Neural crest cell (in vitro differentiated cells): ENCODE measurements at regions not wholly inside any gene's neighbourhood (a gene's known extent, or its start where the extent isn't known, plus 50 kb on each side); places are given as distances from the start of the nearest gene placed in this dataset.
A peak's percentile ranks its signal among the peaks of the same experiment; 100 is the strongest.
"Not testable (repeated sequence)": the region's sequence is repeated elsewhere in the genome, so short reads cannot be mapped to it uniquely, and the experiment has no call there.

Experiments
- DNase-seq: peaks from one replicate; pipeline ENCODE4 v3.0.0; 2021; ENCODE audit warnings: low read depth, mixed read lengths, low spot score
- H3K27ac Mint-ChIP-seq: one replicate; pipeline ENCODE4 v1.8.0; 2021; ENCODE audit warnings: mild to moderate bottlenecking, mixed read lengths; ENCODE audit not compliant: unreplicated experiment
- H3K27me3 Mint-ChIP-seq: 2 replicates; pipeline ENCODE4 v1.8.0; 2021; ENCODE audit warnings: low read depth, mild to moderate bottlenecking, mixed read lengths
- H3K36me3 Mint-ChIP-seq: 2 replicates; pipeline ENCODE4 v1.8.0; 2021; ENCODE audit warnings: low read depth, mild to moderate bottlenecking, mixed read lengths
- H3K4me1 Mint-ChIP-seq: 2 replicates; pipeline ENCODE4 v1.8.0; 2021; ENCODE audit warnings: mixed read lengths
- H3K4me3 Mint-ChIP-seq: one replicate; pipeline ENCODE4 v1.8.0; 2021; ENCODE audit warnings: mild to moderate bottlenecking, mixed read lengths
- H3K9me3 Mint-ChIP-seq: 2 replicates; pipeline ENCODE4 v1.8.0; 2021; ENCODE audit warnings: mixed read lengths
- CTCF ChIP-seq: fragments of 200-600 bp; sonication (generic); conservative IDR thresholded peaks from 2 replicates; pipeline ENCODE4 v1.5.0; 2021; ENCODE audit warnings: antibody characterized with exemption, mild to moderate bottlenecking

- no peaks in the 10 kb centered on the region for H3K27me3 Mint-ChIP-seq
- no peak overlapping the region for H3K4me3 Mint-ChIP-seq
- H3K36me3 Mint-ChIP-seq, result no peaks in the 10 kb centered on the region
- TF ChIP-seq CTCF, result no peak
- H3K4me1 Mint-ChIP-seq, result peaks cover 37% of the 10 kb centered on the region
- peak overlapping the region; percentile 37 for H3K27ac Mint-ChIP-seq
- DNase-seq, result no peak
- H3K9me3 Mint-ChIP-seq, result no peaks in the 10 kb centered on the region
Observed at GRCh38 chr16:14014284-14014625, 56.9 kb upstream of the MRTFB start.

GRCh38 chr16:14015033-14015432 lies 56.1 kb upstream of the MRTFB start:
- no peaks in the 10 kb centered on the region for H3K36me3 Mint-ChIP-seq
- no peak for DNase-seq
- H3K27ac Mint-ChIP-seq, result no peak overlapping the region
- no peak for TF ChIP-seq CTCF
- no peaks in the 10 kb centered on the region for H3K27me3 Mint-ChIP-seq
- H3K9me3 Mint-ChIP-seq, result no peaks in the 10 kb centered on the region
- no peak overlapping the region for H3K4me3 Mint-ChIP-seq
- peaks cover 29% of the 10 kb centered on the region for H3K4me1 Mint-ChIP-seq

- DNase-seq, result no peak
- Mint-ChIP-seq H3K4me1 (peaks cover 28% of the 10 kb centered on the region), H3K27ac (no peak overlapping the region), H3K9me3 (no peaks in the 10 kb centered on the region), H3K4me3 (no peak overlapping the region), H3K36me3 (no peaks in the 10 kb centered on the region), H3K27me3 (no peaks in the 10 kb centered on the region)
- TF ChIP-seq CTCF, result no peak
Observed at GRCh38 chr16:14015461-14015860, 55.7 kb upstream of the MRTFB start.

- H3K4me3 Mint-ChIP-seq, result no peak overlapping the region
- H3K27me3 Mint-ChIP-seq, result no peaks in the 10 kb centered on the region
- DNase-seq, result no peak
- peaks cover 28% of the 10 kb centered on the region for H3K4me1 Mint-ChIP-seq
- no peaks in the 10 kb centered on the region for H3K36me3 Mint-ChIP-seq
- no peak for TF ChIP-seq CTCF
- H3K9me3 Mint-ChIP-seq, result no peaks in the 10 kb centered on the region
- H3K27ac Mint-ChIP-seq, result no peak overlapping the region
Observed at GRCh38 chr16:14015948-14016347, 55.2 kb upstream of the MRTFB start.

GRCh38 chr16:14016362-14016761 lies 54.8 kb upstream of the MRTFB start:
- not testable (repeated sequence) for H3K36me3 Mint-ChIP-seq, H3K9me3 Mint-ChIP-seq, H3K4me3 Mint-ChIP-seq, H3K27ac Mint-ChIP-seq, H3K27me3 Mint-ChIP-seq, DNase-seq
- H3K4me1 Mint-ChIP-seq, result peaks cover 28% of the 10 kb centered on the region

GRCh38 chr16:14017886-14018285 lies 53.2 kb upstream of the MRTFB start:
- H3K4me3 Mint-ChIP-seq, result no peak overlapping the region
- H3K36me3 Mint-ChIP-seq, result no peaks in the 10 kb centered on the region
- H3K27me3 Mint-ChIP-seq, result no peaks in the 10 kb centered on the region
- TF ChIP-seq CTCF, result no peak
- DNase-seq, result no peak
- no peak overlapping the region for H3K27ac Mint-ChIP-seq
- H3K4me1 Mint-ChIP-seq, result peaks cover 20% of the 10 kb centered on the region
- no peaks in the 10 kb centered on the region for H3K9me3 Mint-ChIP-seq
